ENCODE measurements at regions not wholly inside any gene's neighbourhood (a gene's known extent, or its start where the extent isn't known, plus 50 kb on each side); places are given as distances from the start of the nearest gene placed in this dataset.

DNA sequence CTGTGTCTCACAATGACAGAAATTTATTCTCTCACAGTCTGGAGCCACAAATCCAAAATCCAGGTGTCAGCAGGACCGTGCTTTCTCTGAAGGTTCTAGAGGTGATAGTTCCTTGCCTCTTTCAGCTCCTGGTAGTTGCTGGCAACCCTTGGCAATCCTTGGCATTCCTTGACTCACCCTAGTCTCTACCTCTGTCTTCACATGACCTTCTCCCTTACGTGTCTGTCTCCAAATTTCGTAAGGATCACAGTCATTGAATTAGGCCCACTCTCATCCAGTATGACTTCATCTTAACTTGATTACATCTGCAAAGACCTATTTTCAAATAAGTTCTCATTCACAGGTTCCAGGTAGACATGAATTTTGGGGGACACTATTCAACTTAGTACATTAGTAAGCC lies 143.1 kb downstream of the CEP57L1 start:
- Histone ChIP-seq H3K9me3 (no peaks in the 10 kb centered on the region), H3K4me1 (peaks cover 0 to 15% (median 6%) of the 10 kb centered on the region in 4 donors), H3K4me3 (no peak overlapping the region), H3K27me3 (no peaks in the 10 kb centered on the region), H3K27ac (replicated peaks in 1 of 4) (no peak overlapping the region), H3K36me3 (no peaks in the 10 kb centered on the region)
- WGBS: 89% methylated on average over 3 of the region's 3 CpGs
- DNase-seq (ENCODE audit: extremely low spot score): no peak
- no peak for TF ChIP-seq POLR2A (IDR thresholded peaks at IDR 0.05; ENCODE audit: low read depth)
- no peak for TF ChIP-seq POLR2AphosphoS5 (IDR thresholded peaks at IDR 0.05)
- TF ChIP-seq EP300 (IDR thresholded peaks at IDR 0.05): no peak
- TF ChIP-seq, protein P1, sequence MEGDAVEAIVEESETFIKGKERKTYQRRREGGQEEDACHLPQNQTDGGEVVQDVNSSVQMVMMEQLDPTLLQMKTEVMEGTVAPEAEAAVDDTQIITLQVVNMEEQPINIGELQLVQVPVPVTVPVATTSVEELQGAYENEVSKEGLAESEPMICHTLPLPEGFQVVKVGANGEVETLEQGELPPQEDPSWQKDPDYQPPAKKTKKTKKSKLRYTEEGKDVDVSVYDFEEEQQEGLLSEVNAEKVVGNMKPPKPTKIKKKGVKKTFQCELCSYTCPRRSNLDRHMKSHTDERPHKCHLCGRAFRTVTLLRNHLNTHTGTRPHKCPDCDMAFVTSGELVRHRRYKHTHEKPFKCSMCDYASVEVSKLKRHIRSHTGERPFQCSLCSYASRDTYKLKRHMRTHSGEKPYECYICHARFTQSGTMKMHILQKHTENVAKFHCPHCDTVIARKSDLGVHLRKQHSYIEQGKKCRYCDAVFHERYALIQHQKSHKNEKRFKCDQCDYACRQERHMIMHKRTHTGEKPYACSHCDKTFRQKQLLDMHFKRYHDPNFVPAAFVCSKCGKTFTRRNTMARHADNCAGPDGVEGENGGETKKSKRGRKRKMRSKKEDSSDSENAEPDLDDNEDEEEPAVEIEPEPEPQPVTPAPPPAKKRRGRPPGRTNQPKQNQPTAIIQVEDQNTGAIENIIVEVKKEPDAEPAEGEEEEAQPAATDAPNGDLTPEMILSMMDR (IDR thresholded peaks at IDR 0.05): no peak
- intact Hi-C loops (cut with DNase I): no loop called here

- no peaks in the 10 kb centered on the region for H3K36me3 ChIP-seq
- no peak overlapping the region for H3K4me3 ChIP-seq
- DNase-seq (ENCODE audit: extremely low spot score): no peak
- 91% methylated on average over 11 of the region's 11 CpGs for WGBS
- H3K27ac ChIP-seq (replicated peaks in 1 of 4): no peak overlapping the region
- no peaks in the 10 kb centered on the region for H3K27me3 ChIP-seq
- TF ChIP-seq, protein P1 (IDR thresholded peaks at IDR 0.05): no peak
- TF ChIP-seq POLR2AphosphoS5 (IDR thresholded peaks at IDR 0.05) (no peak), POLR2A (IDR thresholded peaks at IDR 0.05; ENCODE audit: low read depth) (no peak), EP300 (IDR thresholded peaks at IDR 0.05) (no peak)
- peaks cover 0 to 15% (median 6%) of the 10 kb centered on the region in 4 donors for H3K4me1 ChIP-seq
- intact Hi-C loops (cut with DNase I): no loop called here
- H3K9me3 ChIP-seq: no peaks in the 10 kb centered on the region
Observed at GRCh38 chr6:109237986-109238329, 142.7 kb downstream of the CEP57L1 start.

- Histone ChIP-seq H3K36me3 (no peaks in the 10 kb centered on the region), H3K4me1 (peaks cover 0 to 15% (median 6%) of the 10 kb centered on the region in 4 donors), H3K27ac (replicated peaks in 1 of 4) (no peak overlapping the region), H3K4me3 (no peak overlapping the region), H3K27me3 (no peaks in the 10 kb centered on the region), H3K9me3 (no peaks in the 10 kb centered on the region)
- TF ChIP-seq, protein P1 (IDR thresholded peaks at IDR 0.05): no peak
- TF ChIP-seq EP300 (IDR thresholded peaks at IDR 0.05) (no peak), POLR2A (IDR thresholded peaks at IDR 0.05; ENCODE audit: low read depth) (no peak)
- WGBS: 73% methylated on average over 12 of the region's 12 CpGs
- no peak for DNase-seq (ENCODE audit: extremely low spot score)
- intact Hi-C loops (cut with DNase I): no loop called here
Observed at GRCh38 chr6:109237077-109237985, 142.0 kb downstream of the CEP57L1 start.

DNA sequence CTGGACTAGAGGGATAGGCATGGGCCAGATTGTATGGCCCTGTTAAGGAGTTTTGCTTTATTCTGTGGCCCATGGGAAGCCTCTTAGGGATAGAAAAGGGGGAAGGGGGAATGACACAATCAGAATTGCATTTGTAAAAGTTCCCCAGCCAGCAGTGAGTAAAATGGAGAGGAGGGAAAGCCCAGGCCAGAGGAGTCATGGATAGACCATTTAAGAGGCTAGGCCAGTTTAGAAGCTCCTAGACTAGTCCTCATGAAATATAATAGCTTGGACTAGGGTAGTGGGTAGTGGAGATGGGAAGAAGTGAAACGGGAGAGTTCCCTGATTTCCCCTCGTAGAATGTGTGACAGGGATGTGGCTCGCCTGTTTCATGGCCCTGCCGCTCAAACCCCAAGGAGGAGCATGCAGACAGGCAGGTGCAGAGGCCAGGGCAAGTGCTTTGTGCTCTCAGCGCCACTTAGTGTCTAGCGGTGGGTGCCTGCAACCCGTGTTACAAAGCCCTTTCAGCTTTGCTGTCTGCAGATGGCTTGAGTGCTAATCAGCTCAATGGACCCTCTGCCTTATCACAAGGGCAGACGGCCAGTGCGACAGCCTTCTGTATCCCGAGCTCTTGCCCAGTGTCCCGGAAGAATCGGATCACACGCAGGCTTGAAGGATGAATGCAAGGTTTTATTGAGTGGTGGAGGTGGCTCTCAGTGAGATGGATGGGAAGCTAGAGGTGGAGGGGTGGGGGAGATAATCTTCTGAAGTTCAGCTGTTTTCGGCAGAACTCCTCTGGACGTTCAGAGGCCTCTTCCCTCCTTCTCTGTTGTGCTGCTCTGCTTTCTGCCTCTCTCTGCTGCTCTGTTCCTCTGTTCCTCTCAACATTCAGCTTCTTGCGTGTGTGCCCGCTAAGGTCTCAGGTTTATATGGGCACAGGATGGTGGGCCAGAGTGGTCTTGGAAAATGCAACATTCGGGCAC lies 141.1 kb downstream of the CEP57L1 start:
- Histone ChIP-seq H3K4me1 (peaks cover 0 to 15% (median 6%) of the 10 kb centered on the region in 4 donors), H3K36me3 (no peaks in the 10 kb centered on the region), H3K9me3 (no peaks in the 10 kb centered on the region), H3K27ac (replicated peaks in 1 of 4) (no peak overlapping the region), H3K27me3 (no peaks in the 10 kb centered on the region), H3K4me3 (no peak overlapping the region)
- TF ChIP-seq, protein P1 (IDR thresholded peaks at IDR 0.05): no peak
- TF ChIP-seq POLR2AphosphoS5 (IDR thresholded peaks at IDR 0.05): no peak
- TF ChIP-seq POLR2A (IDR thresholded peaks at IDR 0.05; ENCODE audit: low read depth): no peak
- TF ChIP-seq EP300 (IDR thresholded peaks at IDR 0.05): no peak
- intact Hi-C loops (cut with DNase I): no loop called here
- DNase-seq (ENCODE audit: extremely low spot score): no peak
- 61% methylated on average over 15 of the region's 18 CpGs for WGBS
